B cell (primary cell): ENCODE measurements at regions not wholly inside any gene's neighbourhood (a gene's known extent, or its start where the extent isn't known, plus 50 kb on each side); places are given as distances from the start of the nearest gene placed in this dataset.
A peak's percentile ranks its signal among the peaks of the same experiment; 100 is the strongest.

Source experiments
- ATAC-seq: fragments of 200-7000 bp; cut with Tn5 transposase; one replicate; pipeline ENCODE4 v1.10.0; 2021; ENCODE audit warnings: low read depth, mild to moderate bottlenecking, moderate number of reproducible peaks, moderate library complexity
- CTCF ChIA-PET: fragments of 350-600 bp; sonication (Branson Sonifier 250); formaldehyde crosslinking; loops from one replicate; lab custom pipeline; 2021; ENCODE audit warnings: antibody characterized with exemption, inconsistent platforms; lab: Charles Lee
- POLR2A ChIA-PET: fragments of 350-600 bp; sonication (Branson Sonifier 250); formaldehyde crosslinking; loops from one replicate; lab custom pipeline; 2021; ENCODE audit warnings: antibody characterized with exemption; lab: Charles Lee
- DNase-seq: peaks from one replicate; pipeline ENCODE4 v3.0.0; 2013
- H2AFZ ChIP-seq: 2 replicates; pipeline ENCODE4 v1.6.1; 2012; ENCODE audit warnings: mild to moderate bottlenecking, low read depth, low read length; ENCODE audit not compliant: insufficient read depth, poor library complexity, severe bottlenecking
- H3K27ac ChIP-seq, 2 donors: 1 replicate in 1 of 2; 2 replicates in 1 of 2; pipeline ENCODE4 v1.5.1; 2012 to 2013; ENCODE audit warnings: low read length in 2 of 2, mild to moderate bottlenecking in 2 of 2, moderate library complexity in 1 of 2
- H3K27me3 ChIP-seq, 4 experiments: fragments of 200-600 bp in 1 of 4; sonication (generic) in 1 of 4; replicated peaks in 1 of 4; 1 replicate in 2 of 4; 2 replicates in 2 of 4; pipeline versions ENCODE4 v1.6.1 to v1.7.0; 2013 to 2016; ENCODE audit warnings: low read length in 3 of 4, mild to moderate bottlenecking in 2 of 4, mixed read lengths in 1 of 4, moderate library complexity in 1 of 4; ENCODE audit not compliant: insufficient read depth in 4 of 4, control insufficient read depth in 3 of 4; ENCODE audit errors: control extremely low read depth in 1 of 4
- H3K36me3 ChIP-seq, 2 experiments: replicated peaks in 1 of 2; 1 replicate in 1 of 2; 2 replicates in 1 of 2; pipeline versions ENCODE4 v1.6.1 to v1.7.1; 2013; ENCODE audit warnings: low read length in 1 of 2; ENCODE audit not compliant: insufficient read depth in 2 of 2, control insufficient read depth in 1 of 2; ENCODE audit errors: control extremely low read depth in 1 of 2, extremely low read depth in 1 of 2
- H3K4me1 ChIP-seq, 2 donors: fragments of 200-600 bp in 1 of 2; sonication (generic) in 1 of 2; 1 replicate in 1 of 2; 2 replicates in 1 of 2; pipeline versions ENCODE4 v1.5.1 to v1.6.1; 2013 to 2017; ENCODE audit warnings: low read length in 2 of 2; ENCODE audit not compliant: control insufficient read depth in 2 of 2, insufficient read depth in 2 of 2
- H3K4me2 ChIP-seq: replicated peaks from 2 replicates; pipeline ENCODE3; 2012; ENCODE audit warnings: mild to moderate bottlenecking, low read depth, low read length; ENCODE audit not compliant: poor library complexity, severe bottlenecking
- H3K4me3 ChIP-seq, 5 experiments: fragments of 200-600 bp in 1 of 5; sonication (generic) in 1 of 5; 1 replicate in 3 of 5; 2 replicates in 2 of 5; pipeline versions ENCODE4 v1.5.1 to v1.7.0; 2011 to 2016; ENCODE audit warnings: low read length in 4 of 5, mild to moderate bottlenecking in 4 of 5, low read depth in 2 of 5, control low read depth in 1 of 5, moderate library complexity in 1 of 5; ENCODE audit not compliant: insufficient read depth in 1 of 5; ENCODE audit errors: control extremely low read depth in 1 of 5, extremely low read depth in 1 of 5
- H3K79me2 ChIP-seq: fragments of 200-600 bp; sonication (generic); one replicate; pipeline ENCODE4 v1.6.0; 2016; ENCODE audit warnings: low read length; ENCODE audit not compliant: control insufficient read depth, insufficient read depth
- H3K9ac ChIP-seq: fragments of 200-600 bp; sonication (generic); 2 replicates; pipeline ENCODE4 v1.6.1; 2017; ENCODE audit warnings: mild to moderate bottlenecking, low read length, moderate library complexity
- H3K9me3 ChIP-seq, 3 donors: one replicate each; pipeline versions ENCODE4 v1.6.1 to v1.7.1; 2013; ENCODE audit warnings: low read length in 2 of 3; ENCODE audit not compliant: control insufficient read depth in 2 of 3, insufficient read depth in 1 of 3; ENCODE audit errors: control extremely low read depth in 1 of 3
- H4K20me1 ChIP-seq: 2 replicates; pipeline ENCODE4 v1.6.0; 2012; ENCODE audit warnings: mild to moderate bottlenecking, low read length; ENCODE audit not compliant: insufficient read depth, control insufficient read depth, poor library complexity, severe bottlenecking
- H3K27ac Mint-ChIP-seq: one replicate; pipeline ENCODE4 v1.8.0; 2021; ENCODE audit warnings: mixed read lengths
- H3K27me3 Mint-ChIP-seq: one replicate; pipeline ENCODE4 v1.8.0; 2021; ENCODE audit warnings: mixed read lengths
- H3K4me1 Mint-ChIP-seq: one replicate; pipeline ENCODE4 v1.8.0; 2021; ENCODE audit warnings: mixed read lengths
- H3K4me3 Mint-ChIP-seq: one replicate; pipeline ENCODE4 v1.8.0; 2021; ENCODE audit warnings: mixed read lengths
- H3K9me3 Mint-ChIP-seq: one replicate; pipeline ENCODE4 v1.8.0; 2022; ENCODE audit warnings: mixed read lengths; ENCODE audit not compliant: insufficient read depth
- EZH2 ChIP-seq: IDR thresholded peaks from 2 replicates; pipeline ENCODE4 v1.6.1; 2012; ENCODE audit warnings: borderline replicate concordance, low read depth, mild to moderate bottlenecking, moderate library complexity, low read length; ENCODE audit not compliant: insufficient read depth, poor library complexity, severe bottlenecking
- whole genome bisulfite sequencing: methylation state at CpG from one replicate; pipeline ENCODE4 v1.1.5; 2013; ENCODE audit warnings: missing lambda C conversion rate; ENCODE audit not compliant: insufficient coverage; 5-methylcytosine and 5-hydroxymethylcytosine counted together
- intact Hi-C: fragments of 100-400 bp; cut with micrococcal nuclease; formaldehyde crosslinking; loops from one replicate; pipeline ENCODE4 v1.10.0; 2022
- TF ChIP-seq, protein P1 (sequence below): fragments of 200-600 bp; IDR thresholded peaks from one replicate; pipeline ENCODE4 v1.8.0; 2022; ENCODE audit warnings: antibody characterized with exemption, mild to moderate bottlenecking

DNA sequence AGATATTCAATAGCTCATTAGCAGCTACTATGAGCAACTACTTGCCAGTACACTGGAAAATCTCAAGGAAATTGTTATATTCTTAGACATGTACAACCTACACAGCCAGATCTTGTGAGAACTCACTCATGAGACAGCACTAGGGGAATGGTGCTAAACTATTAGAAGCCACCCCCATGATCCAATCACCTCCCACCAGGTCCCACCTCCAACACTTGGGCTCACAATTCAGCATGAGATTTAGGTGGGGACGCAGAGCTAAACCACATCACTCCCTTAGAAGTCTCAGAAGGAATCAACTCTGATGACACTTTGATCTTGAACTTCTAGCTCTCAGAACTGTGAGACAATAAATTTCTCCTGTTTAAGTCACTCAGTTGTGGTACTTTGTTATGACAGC lies 418.3 kb upstream of the SPHKAP start:
- H3K27me3 ChIP-seq: no peaks in the 10 kb centered on the region
- WGBS: 83% methylated on average over 1 of the region's 1 CpG
- DNase-seq: no peak
- ATAC-seq: no peak
- H2AFZ ChIP-seq: no peak overlapping the region
- H3K4me3 ChIP-seq: no peak overlapping the region
- Mint-ChIP-seq H3K4me3 (no peak overlapping the region), H3K27me3 (no peaks in the 10 kb centered on the region), H3K4me1 (no peaks in the 10 kb centered on the region), H3K9me3 (peaks cover 3% of the 10 kb centered on the region), H3K27ac (no peak overlapping the region)
- no peak overlapping the region for H3K9ac ChIP-seq
- H3K4me2 ChIP-seq: no peak overlapping the region
- intact Hi-C loops: no loop called here
- POLR2A ChIA-PET: no interaction called here
- H4K20me1 ChIP-seq: no peaks in the 10 kb centered on the region
- H3K79me2 ChIP-seq: no peaks in the 10 kb centered on the region
- no peak overlapping the region for H3K27ac ChIP-seq
- TF ChIP-seq, protein P1, sequence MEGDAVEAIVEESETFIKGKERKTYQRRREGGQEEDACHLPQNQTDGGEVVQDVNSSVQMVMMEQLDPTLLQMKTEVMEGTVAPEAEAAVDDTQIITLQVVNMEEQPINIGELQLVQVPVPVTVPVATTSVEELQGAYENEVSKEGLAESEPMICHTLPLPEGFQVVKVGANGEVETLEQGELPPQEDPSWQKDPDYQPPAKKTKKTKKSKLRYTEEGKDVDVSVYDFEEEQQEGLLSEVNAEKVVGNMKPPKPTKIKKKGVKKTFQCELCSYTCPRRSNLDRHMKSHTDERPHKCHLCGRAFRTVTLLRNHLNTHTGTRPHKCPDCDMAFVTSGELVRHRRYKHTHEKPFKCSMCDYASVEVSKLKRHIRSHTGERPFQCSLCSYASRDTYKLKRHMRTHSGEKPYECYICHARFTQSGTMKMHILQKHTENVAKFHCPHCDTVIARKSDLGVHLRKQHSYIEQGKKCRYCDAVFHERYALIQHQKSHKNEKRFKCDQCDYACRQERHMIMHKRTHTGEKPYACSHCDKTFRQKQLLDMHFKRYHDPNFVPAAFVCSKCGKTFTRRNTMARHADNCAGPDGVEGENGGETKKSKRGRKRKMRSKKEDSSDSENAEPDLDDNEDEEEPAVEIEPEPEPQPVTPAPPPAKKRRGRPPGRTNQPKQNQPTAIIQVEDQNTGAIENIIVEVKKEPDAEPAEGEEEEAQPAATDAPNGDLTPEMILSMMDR: no peak
- no peak for TF ChIP-seq EZH2
- H3K36me3 ChIP-seq: no peaks in the 10 kb centered on the region
- H3K4me1 ChIP-seq: no peaks in the 10 kb centered on the region
- H3K9me3 ChIP-seq: no peaks in the 10 kb centered on the region
- CTCF ChIA-PET: no interaction called here

DNA sequence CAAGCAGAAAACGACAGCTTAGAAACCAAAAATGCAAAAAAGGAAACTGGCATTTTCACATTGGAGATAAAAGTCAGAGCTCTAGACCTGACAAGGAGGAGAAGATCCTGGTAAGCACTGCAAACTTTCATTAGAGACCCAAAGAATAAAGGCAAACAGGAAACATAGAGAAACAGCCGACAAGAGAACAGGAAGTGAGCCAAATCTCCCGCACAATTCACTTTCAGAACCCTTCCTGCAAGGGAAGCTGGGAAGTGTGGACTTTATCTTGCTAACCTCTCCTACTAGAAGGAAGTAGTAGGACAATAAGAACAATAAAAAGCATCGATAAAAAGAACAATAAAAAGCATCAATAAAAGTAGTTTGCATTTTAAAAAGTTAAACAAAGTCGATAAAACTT lies 417.8 kb upstream of the SPHKAP start:
- 55% methylated on average over 2 of the region's 5 CpGs for WGBS
- Histone ChIP-seq H2AFZ (peak overlapping the region; percentile 18), H3K27ac (no peak overlapping the region), H3K4me1 (no peaks in the 10 kb centered on the region), H3K4me3 (no peak overlapping the region), H3K4me2 (no peak overlapping the region), H3K27me3 (no peaks in the 10 kb centered on the region), H3K79me2 (no peaks in the 10 kb centered on the region), H4K20me1 (no peaks in the 10 kb centered on the region), H3K36me3 (no peaks in the 10 kb centered on the region), H3K9me3 (no peaks in the 10 kb centered on the region), H3K9ac (no peak overlapping the region)
- H3K27me3 Mint-ChIP-seq: no peaks in the 10 kb centered on the region
- POLR2A ChIA-PET: no interaction called here
- CTCF ChIA-PET: no interaction called here
- H3K27ac Mint-ChIP-seq: no peak overlapping the region
- H3K4me3 Mint-ChIP-seq: no peak overlapping the region
- DNase-seq (no peak), ATAC-seq (no peak)
- no peak for TF ChIP-seq EZH2
- intact Hi-C loops: no loop called here
- H3K4me1 Mint-ChIP-seq: no peaks in the 10 kb centered on the region
- H3K9me3 Mint-ChIP-seq: peaks cover 3% of the 10 kb centered on the region
